Right atrium auricular region (tissue), 2 donors: ENCODE measurements at regions not wholly inside any gene's neighbourhood (a gene's known extent, or its start where the extent isn't known, plus 50 kb on each side); places are given as distances from the start of the nearest gene placed in this dataset.
"Not testable (repeated sequence)": the region's sequence is repeated elsewhere in the genome, so short reads cannot be mapped to it uniquely, and the experiment has no call there.

Experiments
- DNase-seq: peaks from one replicate; pipeline ENCODE4 v3.0.0-alpha.2; 2019; ENCODE audit warnings: low spot score
- H3K27ac ChIP-seq, 2 donors: fragments of 200-600 bp; sonication (generic); 1 replicate in 1 of 2; 2 replicates in 1 of 2; pipeline ENCODE4 v1.5.1; 2016 to 2019
- H3K27me3 ChIP-seq, 2 donors: fragments of 200-600 bp; sonication (generic); one replicate each; pipeline versions ENCODE4 v1.5.1 to v1.6.0; 2017 to 2019
- H3K36me3 ChIP-seq: fragments of 200-600 bp; sonication (generic); one replicate; pipeline ENCODE4 v1.5.1; 2016
- H3K4me1 ChIP-seq, 2 donors: fragments of 200-600 bp; sonication (generic); one replicate each; pipeline versions ENCODE4 v1.5.1 to v1.6.0; 2017 to 2019
- H3K4me3 ChIP-seq, 2 donors: fragments of 200-600 bp; sonication (generic); 1 replicate in 1 of 2; 2 replicates in 1 of 2; pipeline ENCODE4 v1.5.1; 2017 to 2019; ENCODE audit warnings: mild to moderate bottlenecking in 1 of 2, moderate library complexity in 1 of 2
- H3K9me3 ChIP-seq, 2 donors: fragments of 200-600 bp; sonication (generic); one replicate each; pipeline ENCODE4 v1.5.1; 2019
- TF ChIP-seq, protein P1 (sequence below), 2 donors: fragments of 200-600 bp; sonication (generic); IDR thresholded peaks; one replicate each; pipeline ENCODE4 v1.5.1; 2019; ENCODE audit warnings: antibody characterized with exemption in 2 of 2

DNA sequence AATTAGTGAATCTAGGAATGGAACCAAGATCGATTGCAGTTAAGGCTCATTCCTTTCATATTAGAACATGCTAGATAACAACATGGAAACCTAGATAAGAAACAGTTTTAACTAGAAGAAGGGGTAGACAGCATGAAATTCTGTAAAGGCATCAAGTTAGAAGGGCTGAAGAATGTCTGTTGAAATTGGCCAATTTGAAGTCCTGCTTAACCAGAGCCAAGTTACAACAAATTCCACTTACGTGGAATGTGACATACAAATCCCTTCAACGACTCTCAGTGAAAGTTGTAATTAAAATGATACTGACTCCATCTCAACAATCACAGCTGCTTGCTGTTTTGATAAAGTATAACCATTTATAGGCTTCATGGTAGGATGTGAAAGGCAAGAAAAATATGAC, 1065.7 kb downstream of the DNAJB9 start:
- Histone ChIP-seq H3K36me3 (no peaks in the 10 kb centered on the region), H3K27me3 (no peaks in the 10 kb centered on the region), H3K9me3 (no peaks in the 10 kb centered on the region), H3K27ac (no peak overlapping the region), H3K4me3 (no peak overlapping the region), H3K4me1 (no peaks in the 10 kb centered on the region)
- no peak for DNase-seq
- TF ChIP-seq, protein P1, sequence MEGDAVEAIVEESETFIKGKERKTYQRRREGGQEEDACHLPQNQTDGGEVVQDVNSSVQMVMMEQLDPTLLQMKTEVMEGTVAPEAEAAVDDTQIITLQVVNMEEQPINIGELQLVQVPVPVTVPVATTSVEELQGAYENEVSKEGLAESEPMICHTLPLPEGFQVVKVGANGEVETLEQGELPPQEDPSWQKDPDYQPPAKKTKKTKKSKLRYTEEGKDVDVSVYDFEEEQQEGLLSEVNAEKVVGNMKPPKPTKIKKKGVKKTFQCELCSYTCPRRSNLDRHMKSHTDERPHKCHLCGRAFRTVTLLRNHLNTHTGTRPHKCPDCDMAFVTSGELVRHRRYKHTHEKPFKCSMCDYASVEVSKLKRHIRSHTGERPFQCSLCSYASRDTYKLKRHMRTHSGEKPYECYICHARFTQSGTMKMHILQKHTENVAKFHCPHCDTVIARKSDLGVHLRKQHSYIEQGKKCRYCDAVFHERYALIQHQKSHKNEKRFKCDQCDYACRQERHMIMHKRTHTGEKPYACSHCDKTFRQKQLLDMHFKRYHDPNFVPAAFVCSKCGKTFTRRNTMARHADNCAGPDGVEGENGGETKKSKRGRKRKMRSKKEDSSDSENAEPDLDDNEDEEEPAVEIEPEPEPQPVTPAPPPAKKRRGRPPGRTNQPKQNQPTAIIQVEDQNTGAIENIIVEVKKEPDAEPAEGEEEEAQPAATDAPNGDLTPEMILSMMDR (IDR thresholded peaks at IDR 0.05), result no peak

DNA sequence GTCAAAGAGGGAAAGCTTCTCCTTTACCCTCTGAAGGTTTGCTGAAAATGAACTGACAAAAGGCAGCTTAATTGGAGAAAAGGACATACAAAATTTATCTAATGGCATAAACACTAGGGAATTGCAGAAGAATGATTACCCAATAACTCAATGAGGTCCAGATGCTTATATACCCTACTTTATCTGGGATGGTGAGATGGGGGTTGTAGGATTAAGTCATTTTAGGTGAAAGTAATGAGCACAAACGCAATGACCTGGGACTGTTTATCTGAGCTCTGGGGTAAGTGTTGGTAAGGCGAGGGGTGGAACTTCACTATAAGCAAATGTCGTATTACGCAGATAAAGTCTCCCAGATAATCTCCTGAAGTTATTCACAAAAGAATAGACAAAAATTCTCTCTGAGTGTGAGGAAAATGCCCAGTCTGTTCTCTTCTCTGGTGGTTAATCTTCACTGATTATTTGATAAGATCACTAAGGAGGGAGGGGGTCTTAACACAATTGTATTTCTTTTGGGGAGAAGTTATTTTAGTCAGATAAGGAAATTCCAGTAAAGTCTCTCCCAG, 1067.8 kb downstream of the DNAJB9 start:
- no peaks in the 10 kb centered on the region for H3K36me3 ChIP-seq
- no peaks in the 10 kb centered on the region for H3K9me3 ChIP-seq
- TF ChIP-seq, protein P1 (IDR thresholded peaks at IDR 0.05), result no peak

GRCh38 chr7:109638321-109638720, 1068.6 kb downstream of the DNAJB9 start:
- Histone ChIP-seq H3K36me3 (no peaks in the 10 kb centered on the region), H3K27me3 (no peaks in the 10 kb centered on the region), H3K27ac (no peak overlapping the region), H3K4me1 (no peaks in the 10 kb centered on the region), H3K9me3 (no peaks in the 10 kb centered on the region), H3K4me3 (no peak overlapping the region)
- no peak for DNase-seq
- TF ChIP-seq, protein P1 (IDR thresholded peaks at IDR 0.05), result no peak

More for the DNA sequence above, 1067.8 kb downstream of the DNAJB9 start:
- Histone ChIP-seq H3K4me1 (no peaks in the 10 kb centered on the region), H3K27me3 (no peaks in the 10 kb centered on the region), H3K4me3 (no peak overlapping the region), H3K27ac (no peak overlapping the region)
- DNase-seq, result no peak

GRCh38 chr7:109639561-109639960, 1069.9 kb downstream of the DNAJB9 start:
- Histone ChIP-seq H3K9me3 (no peaks in the 10 kb centered on the region), H3K27ac (no peak overlapping the region), H3K4me3 (no peak overlapping the region), H3K27me3 (no peaks in the 10 kb centered on the region), H3K4me1 (no peaks in the 10 kb centered on the region), H3K36me3 (no peaks in the 10 kb centered on the region)
- TF ChIP-seq, protein P1 (IDR thresholded peaks at IDR 0.05), result no peak
- no peak for DNase-seq

GRCh38 chr7:109641445-109641844, 1071.8 kb downstream of the DNAJB9 start:
- DNase-seq, result no peak
- H3K4me3 ChIP-seq, result no peak overlapping the region
- TF ChIP-seq, protein P1 (IDR thresholded peaks at IDR 0.05), result no peak
- H3K27ac ChIP-seq, result no peak overlapping the region
- H3K36me3 ChIP-seq, result no peaks in the 10 kb centered on the region
- H3K27me3 ChIP-seq, result no peaks in the 10 kb centered on the region
- H3K9me3 ChIP-seq, result no peaks in the 10 kb centered on the region
- H3K4me1 ChIP-seq, result no peaks in the 10 kb centered on the region

DNA sequence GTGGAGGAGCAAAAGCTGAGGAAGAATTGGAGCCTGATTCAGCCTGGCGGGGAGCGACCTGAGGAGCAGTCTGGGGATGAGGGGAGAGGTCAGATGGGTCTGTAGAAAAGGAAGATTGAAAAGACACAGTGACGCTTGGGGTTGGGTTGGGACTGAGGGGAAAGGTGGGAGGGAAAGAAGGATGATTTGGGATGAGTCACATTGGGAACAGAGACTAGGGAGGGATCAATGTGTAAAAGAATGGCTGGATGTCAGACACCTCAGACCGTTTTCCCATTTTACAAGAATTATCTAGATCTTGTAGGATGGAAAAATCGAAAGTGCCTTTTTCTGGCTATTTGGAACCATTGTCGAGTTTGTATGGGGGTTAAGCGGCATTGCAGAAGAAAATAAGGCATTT, 1076.5 kb downstream of the DNAJB9 start:
- no peaks in the 10 kb centered on the region for H3K4me1 ChIP-seq
- TF ChIP-seq, protein P1 (IDR thresholded peaks at IDR 0.05), result no peak
- H3K27me3 ChIP-seq, result no peaks in the 10 kb centered on the region
- no peak for DNase-seq
- H3K9me3 ChIP-seq, result no peaks in the 10 kb centered on the region
- no peaks in the 10 kb centered on the region for H3K36me3 ChIP-seq
- no peak overlapping the region for H3K27ac ChIP-seq
- no peak overlapping the region for H3K4me3 ChIP-seq

DNA sequence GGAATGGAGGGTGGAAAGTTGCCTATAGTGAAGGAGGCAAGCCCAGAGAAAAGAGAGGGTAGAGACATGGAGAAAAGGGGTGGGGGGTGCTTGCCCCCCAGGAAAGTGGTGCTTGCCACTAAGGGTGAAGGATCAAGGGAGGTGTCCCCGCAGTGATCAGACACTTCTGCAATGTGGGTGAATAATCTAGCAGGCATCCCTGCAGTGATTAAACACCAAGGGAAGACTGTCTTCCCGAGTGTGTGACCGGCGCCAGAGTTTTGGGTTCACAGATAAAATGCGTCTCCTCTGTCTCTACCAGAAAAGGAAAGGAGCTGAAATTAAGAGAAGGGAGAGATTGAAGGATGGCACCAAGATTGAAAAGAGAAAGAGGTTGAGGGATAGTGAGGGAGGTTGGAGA, 1076.9 kb downstream of the DNAJB9 start:
- not testable (repeated sequence) for H3K27ac ChIP-seq, H3K4me3 ChIP-seq, H3K36me3 ChIP-seq, H3K9me3 ChIP-seq, H3K4me1 ChIP-seq, DNase-seq, H3K27me3 ChIP-seq

- not testable (repeated sequence) for H3K36me3 ChIP-seq, H3K27me3 ChIP-seq, H3K9me3 ChIP-seq, H3K4me3 ChIP-seq, H3K4me1 ChIP-seq, H3K27ac ChIP-seq, DNase-seq
Measured at GRCh38 chr7:109647263-109647662, 1077.6 kb downstream of the DNAJB9 start.
